ENCODE measurements at regions not wholly inside any gene's neighbourhood (a gene's known extent, or its start where the extent isn't known, plus 50 kb on each side); places are given as distances from the start of the nearest gene placed in this dataset.

DNA sequence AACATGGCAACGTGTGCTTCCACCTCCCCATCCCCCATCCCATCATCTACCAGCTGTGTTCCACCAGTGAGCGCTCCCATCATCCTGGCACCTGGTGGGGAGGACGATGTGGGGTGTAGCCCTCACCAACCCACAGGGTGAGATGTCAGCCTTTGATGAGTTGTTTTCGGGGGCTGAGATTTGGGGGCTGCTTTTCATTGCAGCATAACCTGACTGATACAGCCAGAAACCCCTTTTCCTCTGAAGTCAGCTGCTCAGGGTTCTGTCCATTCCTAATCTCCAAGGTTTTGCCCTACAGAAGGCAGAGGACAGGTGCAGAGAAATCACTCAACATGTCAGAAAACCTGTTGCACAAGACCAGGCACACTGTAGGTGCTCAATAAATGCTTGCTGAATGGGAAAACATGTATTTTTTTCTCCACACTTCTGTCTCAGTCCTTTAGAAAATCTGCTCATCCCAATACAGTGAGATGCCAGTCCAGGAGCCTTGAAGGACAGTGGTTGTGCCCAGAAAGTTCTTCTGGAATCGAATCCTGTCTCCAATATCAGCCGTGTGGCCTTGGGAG is 239.8 kb downstream of the RBM19 start:
- Mint-ChIP-seq H3K9me3 (ENCODE audit: low read depth, unreplicated experiment) (no peaks in the 10 kb centered on the region), H3K27ac (ENCODE audit: unreplicated experiment) (no peak overlapping the region), H3K4me1 (ENCODE audit: low read depth, unreplicated experiment) (no peaks in the 10 kb centered on the region), H3K36me3 (ENCODE audit: insufficient read depth, unreplicated experiment) (no peaks in the 10 kb centered on the region), H3K4me3 (ENCODE audit: low read depth, unreplicated experiment) (no peak overlapping the region), H3K27me3 (ENCODE audit: unreplicated experiment) (peaks cover 65% of the 10 kb centered on the region)
- intact Hi-C loops (cut with micrococcal nuclease; ENCODE audit: unreplicated experiment) = loop anchor here (10.0 kb wide), 1 partner anchor 262 kb away; no protein-coding TSS in a partner anchor
- TF ChIP-seq, protein P1, sequence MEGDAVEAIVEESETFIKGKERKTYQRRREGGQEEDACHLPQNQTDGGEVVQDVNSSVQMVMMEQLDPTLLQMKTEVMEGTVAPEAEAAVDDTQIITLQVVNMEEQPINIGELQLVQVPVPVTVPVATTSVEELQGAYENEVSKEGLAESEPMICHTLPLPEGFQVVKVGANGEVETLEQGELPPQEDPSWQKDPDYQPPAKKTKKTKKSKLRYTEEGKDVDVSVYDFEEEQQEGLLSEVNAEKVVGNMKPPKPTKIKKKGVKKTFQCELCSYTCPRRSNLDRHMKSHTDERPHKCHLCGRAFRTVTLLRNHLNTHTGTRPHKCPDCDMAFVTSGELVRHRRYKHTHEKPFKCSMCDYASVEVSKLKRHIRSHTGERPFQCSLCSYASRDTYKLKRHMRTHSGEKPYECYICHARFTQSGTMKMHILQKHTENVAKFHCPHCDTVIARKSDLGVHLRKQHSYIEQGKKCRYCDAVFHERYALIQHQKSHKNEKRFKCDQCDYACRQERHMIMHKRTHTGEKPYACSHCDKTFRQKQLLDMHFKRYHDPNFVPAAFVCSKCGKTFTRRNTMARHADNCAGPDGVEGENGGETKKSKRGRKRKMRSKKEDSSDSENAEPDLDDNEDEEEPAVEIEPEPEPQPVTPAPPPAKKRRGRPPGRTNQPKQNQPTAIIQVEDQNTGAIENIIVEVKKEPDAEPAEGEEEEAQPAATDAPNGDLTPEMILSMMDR (IDR thresholded peaks at IDR 0.05; ENCODE audit: unreplicated experiment) = no peak
- CTCF ChIA-PET = no interaction called here
- DNase-seq = no peak
- no TSS peak for BruUV-seq (replicated peaks)

DNA sequence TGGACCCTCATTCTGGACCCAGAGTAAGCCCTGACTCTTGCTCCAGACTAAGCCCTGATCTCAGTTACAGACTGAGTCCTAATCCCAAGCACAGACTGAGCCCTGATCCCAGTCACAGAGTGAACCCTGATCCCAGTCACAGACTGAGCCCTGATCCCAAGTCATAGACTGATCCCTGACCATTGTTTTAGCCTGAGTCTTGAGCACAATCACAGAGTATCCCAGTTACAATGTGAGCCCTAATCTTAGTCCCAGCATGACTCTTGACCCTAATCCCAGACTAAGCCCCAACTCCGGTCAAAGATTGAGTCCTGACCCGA is 240.6 kb downstream of the RBM19 start:
- Mint-ChIP-seq H3K9me3 (ENCODE audit: low read depth, unreplicated experiment) (no peaks in the 10 kb centered on the region), H3K4me3 (ENCODE audit: low read depth, unreplicated experiment) (no peak overlapping the region), H3K36me3 (ENCODE audit: insufficient read depth, unreplicated experiment) (no peaks in the 10 kb centered on the region), H3K27me3 (ENCODE audit: unreplicated experiment) (peaks cover 71% of the 10 kb centered on the region), H3K4me1 (ENCODE audit: low read depth, unreplicated experiment) (no peaks in the 10 kb centered on the region), H3K27ac (ENCODE audit: unreplicated experiment) (no peak overlapping the region)
- DNase-seq = no peak
- CTCF ChIA-PET = no interaction called here
- BruUV-seq (replicated peaks) = no TSS peak
- intact Hi-C loops (cut with micrococcal nuclease; ENCODE audit: unreplicated experiment) = loop anchor here (10.0 kb wide), 1 partner anchor 261 kb away; no protein-coding TSS in a partner anchor
- TF ChIP-seq, protein P1 (IDR thresholded peaks at IDR 0.05; ENCODE audit: unreplicated experiment) = no peak

DNA sequence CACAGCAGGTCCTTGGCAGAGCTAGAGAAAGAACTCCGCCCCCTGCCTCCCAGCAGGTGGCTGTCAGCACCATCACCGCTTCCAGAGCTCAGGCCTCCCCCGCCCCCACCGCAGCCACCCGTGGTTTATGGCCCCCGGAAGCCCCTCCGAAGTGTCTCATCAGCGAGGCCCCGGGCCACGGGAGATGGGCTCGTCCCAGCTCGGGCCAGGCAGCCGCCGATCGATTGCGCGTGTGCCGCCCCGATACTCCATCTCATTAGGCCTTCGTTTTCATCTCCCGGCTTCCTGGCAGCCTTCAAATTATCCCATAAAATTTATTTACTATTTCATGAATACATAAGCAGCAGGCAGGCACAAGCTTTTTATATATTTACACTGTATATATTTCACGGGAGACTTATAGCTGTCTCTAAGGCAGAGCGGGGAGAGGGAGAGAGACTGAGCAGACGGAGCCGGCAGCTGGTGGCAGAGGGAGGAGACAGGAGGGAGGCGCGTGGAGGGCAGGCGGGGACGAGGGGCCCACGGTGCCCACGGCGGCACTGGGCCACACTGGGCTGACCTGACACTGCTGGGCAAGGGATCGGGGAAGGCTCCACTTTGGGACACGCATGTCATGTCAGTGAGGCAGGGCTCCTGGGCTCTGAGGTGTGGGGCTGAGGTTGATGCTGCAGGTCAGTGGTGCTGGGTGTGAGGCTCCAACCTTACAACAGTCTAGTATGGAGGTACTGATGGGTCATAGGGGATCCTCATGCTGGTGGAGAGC is 241.2 kb downstream of the RBM19 start:
- no peak for DNase-seq
- no peaks in the 10 kb centered on the region for H3K4me1 Mint-ChIP-seq (ENCODE audit: low read depth, unreplicated experiment)
- BruUV-seq (replicated peaks) = no TSS peak
- peaks cover 71% of the 10 kb centered on the region for H3K27me3 Mint-ChIP-seq (ENCODE audit: unreplicated experiment)
- TF ChIP-seq, protein P1 (IDR thresholded peaks at IDR 0.05; ENCODE audit: unreplicated experiment) = no peak
- H3K4me3 Mint-ChIP-seq (ENCODE audit: low read depth, unreplicated experiment) = no peak overlapping the region
- no peaks in the 10 kb centered on the region for H3K36me3 Mint-ChIP-seq (ENCODE audit: insufficient read depth, unreplicated experiment)
- no peaks in the 10 kb centered on the region for H3K9me3 Mint-ChIP-seq (ENCODE audit: low read depth, unreplicated experiment)
- CTCF ChIA-PET = interaction anchor here (0.6 kb wide), 1 partner anchor 379 kb away, joined by 3 read pairs; no protein-coding TSS in a partner anchor
- intact Hi-C loops (cut with micrococcal nuclease; ENCODE audit: unreplicated experiment) = loop anchor here (10.0 kb wide), 1 partner anchor 260 kb away; no protein-coding TSS in a partner anchor
- H3K27ac Mint-ChIP-seq (ENCODE audit: unreplicated experiment) = no peak overlapping the region

DNA sequence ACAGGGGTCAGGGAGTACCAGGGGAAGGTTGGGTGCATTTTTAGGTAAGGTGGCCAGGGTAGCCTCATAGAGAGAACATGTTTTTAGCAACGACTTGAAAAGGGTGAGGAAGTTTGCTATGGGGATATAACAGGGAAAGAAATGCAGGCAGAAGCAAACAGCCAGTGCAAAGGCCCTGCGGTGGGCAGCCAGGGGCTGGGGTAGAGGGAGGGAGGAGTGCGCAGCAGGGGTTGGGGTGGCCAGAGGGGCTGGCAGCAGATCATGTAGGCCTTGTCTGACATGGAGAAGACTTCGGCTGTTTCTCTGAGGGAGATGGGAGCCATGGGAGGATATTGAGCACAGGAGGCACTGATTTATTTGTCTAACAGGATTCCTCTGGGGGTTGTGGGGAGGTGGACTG is 242.5 kb downstream of the RBM19 start:
- CTCF ChIA-PET = no interaction called here
- Mint-ChIP-seq H3K27me3 (ENCODE audit: unreplicated experiment) (peaks cover 76% of the 10 kb centered on the region), H3K4me3 (ENCODE audit: low read depth, unreplicated experiment) (no peak overlapping the region), H3K9me3 (ENCODE audit: low read depth, unreplicated experiment) (no peaks in the 10 kb centered on the region), H3K27ac (ENCODE audit: unreplicated experiment) (no peak overlapping the region), H3K4me1 (ENCODE audit: low read depth, unreplicated experiment) (no peaks in the 10 kb centered on the region), H3K36me3 (ENCODE audit: insufficient read depth, unreplicated experiment) (no peaks in the 10 kb centered on the region)
- DNase-seq = no peak
- TF ChIP-seq, protein P1 (IDR thresholded peaks at IDR 0.05; ENCODE audit: unreplicated experiment) = no peak
- intact Hi-C loops (cut with micrococcal nuclease; ENCODE audit: unreplicated experiment) = loop anchor here (10.0 kb wide), 1 partner anchor 259 kb away; no protein-coding TSS in a partner anchor
- no TSS peak for BruUV-seq (replicated peaks)

Measured in Calu3 (cell line).